Gastroesophageal sphincter (tissue), 3 donors: ENCODE measurements at regions not wholly inside any gene's neighbourhood (a gene's known extent, or its start where the extent isn't known, plus 50 kb on each side); places are given as distances from the start of the nearest gene placed in this dataset.

Source experiments
- EP300 ChIP-seq: sonication (generic); formaldehyde crosslinking; IDR thresholded peaks from one replicate; pipeline ENCODE4 v1.6.1; 2017; ENCODE audit warnings: antibody characterized with exemption, mild to moderate bottlenecking
- POLR2A ChIP-seq, 2 donors: fragments of 450-650 bp; IDR thresholded peaks; one replicate each; pipeline ENCODE4 v1.6.1; 2017; ENCODE audit warnings: antibody characterized with exemption in 2 of 2, mild to moderate bottlenecking in 2 of 2, moderate library complexity in 1 of 2
- POLR2AphosphoS5 ChIP-seq: sonication (generic); formaldehyde crosslinking; IDR thresholded peaks from one replicate; pipeline ENCODE4 v1.6.1; 2017; ENCODE audit warnings: antibody characterized with exemption
- TF ChIP-seq, protein P1 (sequence below), 4 experiments: fragments of 200-600 bp in 2 of 4; fragments of 450-650 bp in 2 of 4; sonication (generic) in 1 of 4; IDR thresholded peaks; one replicate each; pipeline ENCODE4 v1.5.1; 2017 to 2019; ENCODE audit warnings: antibody characterized with exemption in 4 of 4, mild to moderate bottlenecking in 2 of 4, moderate library complexity in 2 of 4

DNA sequence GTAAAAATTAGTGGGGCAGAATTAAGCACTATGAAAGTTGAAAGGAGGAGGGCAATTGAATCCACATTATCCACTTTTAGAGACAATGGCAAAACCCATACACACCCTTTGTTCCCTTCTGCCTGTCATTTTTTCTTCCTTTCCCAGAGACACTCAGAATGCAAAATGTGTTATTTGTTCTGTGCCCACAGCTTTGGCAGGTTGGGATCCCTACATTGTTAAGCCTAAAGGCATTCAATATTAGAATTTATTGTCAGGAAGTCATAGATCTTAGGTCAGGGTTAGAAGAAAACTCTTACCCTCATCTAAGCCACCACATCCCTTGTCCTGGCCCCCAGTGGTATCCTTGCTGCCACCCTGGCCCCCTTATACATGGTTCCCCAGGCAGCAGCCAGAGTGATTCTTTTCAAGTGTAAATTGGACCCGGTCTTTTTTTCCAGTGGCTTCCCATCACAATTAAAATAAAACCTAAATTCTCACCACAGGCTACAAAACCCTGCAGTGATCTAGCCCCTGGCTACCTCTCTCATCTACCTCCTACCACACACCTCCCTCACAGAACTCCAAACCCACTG lies 470.1 kb upstream of the ATP11B start:
- TF ChIP-seq, protein P1, sequence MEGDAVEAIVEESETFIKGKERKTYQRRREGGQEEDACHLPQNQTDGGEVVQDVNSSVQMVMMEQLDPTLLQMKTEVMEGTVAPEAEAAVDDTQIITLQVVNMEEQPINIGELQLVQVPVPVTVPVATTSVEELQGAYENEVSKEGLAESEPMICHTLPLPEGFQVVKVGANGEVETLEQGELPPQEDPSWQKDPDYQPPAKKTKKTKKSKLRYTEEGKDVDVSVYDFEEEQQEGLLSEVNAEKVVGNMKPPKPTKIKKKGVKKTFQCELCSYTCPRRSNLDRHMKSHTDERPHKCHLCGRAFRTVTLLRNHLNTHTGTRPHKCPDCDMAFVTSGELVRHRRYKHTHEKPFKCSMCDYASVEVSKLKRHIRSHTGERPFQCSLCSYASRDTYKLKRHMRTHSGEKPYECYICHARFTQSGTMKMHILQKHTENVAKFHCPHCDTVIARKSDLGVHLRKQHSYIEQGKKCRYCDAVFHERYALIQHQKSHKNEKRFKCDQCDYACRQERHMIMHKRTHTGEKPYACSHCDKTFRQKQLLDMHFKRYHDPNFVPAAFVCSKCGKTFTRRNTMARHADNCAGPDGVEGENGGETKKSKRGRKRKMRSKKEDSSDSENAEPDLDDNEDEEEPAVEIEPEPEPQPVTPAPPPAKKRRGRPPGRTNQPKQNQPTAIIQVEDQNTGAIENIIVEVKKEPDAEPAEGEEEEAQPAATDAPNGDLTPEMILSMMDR (IDR thresholded peaks at IDR 0.05), result no peak
- TF ChIP-seq POLR2AphosphoS5 (no peak), POLR2A (IDR thresholded peaks at IDR 0.05) (no peak), EP300 (no peak)
